ENCODE measurements at regions not wholly inside any gene's neighbourhood (a gene's known extent, or its start where the extent isn't known, plus 50 kb on each side); places are given as distances from the start of the nearest gene placed in this dataset.

DNA sequence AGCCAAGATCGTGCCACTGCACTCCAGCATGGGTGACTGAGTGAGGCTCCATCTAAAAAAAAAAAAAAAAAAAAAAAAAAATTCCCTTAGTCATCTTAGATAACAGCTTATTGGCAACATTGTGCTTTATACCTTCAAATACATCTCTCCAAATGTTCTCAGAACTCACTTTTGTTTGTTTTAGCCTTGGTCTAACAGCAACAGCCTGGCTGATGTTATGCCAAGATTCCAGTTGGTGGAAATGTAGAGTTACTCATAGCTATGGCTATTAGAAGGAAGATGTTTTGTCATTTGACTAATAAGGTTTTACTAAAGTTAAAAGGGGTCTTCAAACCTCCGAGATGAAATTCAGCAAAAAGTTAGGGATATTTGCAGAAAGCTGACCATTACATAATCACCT is 481.4 kb downstream of the NEBL start:
- Histone ChIP-seq H3K9me3 (ENCODE audit: low read depth, low read length) (no peaks in the 10 kb centered on the region), H3K27ac (no peak overlapping the region), H3K9ac (ENCODE audit: insufficient read length) (no peak overlapping the region), H3K4me3 (no peak overlapping the region), H3K36me3 (ENCODE audit: insufficient read depth, low read length) (no peaks in the 10 kb centered on the region)
- no peak for DNase-seq (ENCODE audit: low read depth, low spot score)
- TF ChIP-seq FOXP2 (optimal IDR thresholded peaks at IDR 0.05; ENCODE audit: control extremely low read depth, extremely low read length, insufficient read depth) (no peak), EZH2 (IDR thresholded peaks at IDR 0.05) (no peak), POLR2AphosphoS5 (IDR thresholded peaks at IDR 0.05; ENCODE audit: borderline replicate concordance, low read depth, low read length) (no peak)

DNA sequence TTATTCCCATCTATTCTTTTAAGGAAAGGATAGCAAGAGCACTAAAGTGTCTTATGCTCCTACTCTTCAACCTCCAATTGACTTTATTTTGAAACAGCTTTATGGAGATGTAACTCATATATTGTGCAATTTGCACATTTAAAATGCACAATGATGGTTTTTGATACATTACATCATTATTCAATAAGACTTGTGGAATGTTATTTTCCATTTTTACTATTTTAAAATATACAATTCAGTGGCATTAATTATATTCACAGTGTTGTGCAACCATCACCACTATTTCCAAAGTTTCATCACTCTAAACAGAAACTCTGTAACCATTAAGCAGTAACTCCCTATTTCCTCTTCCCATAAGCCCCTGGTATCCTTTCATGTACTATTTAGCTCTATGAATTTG is 489.8 kb downstream of the NEBL start:
- Histone ChIP-seq H3K36me3 (ENCODE audit: insufficient read depth, low read length) (no peaks in the 10 kb centered on the region), H3K9ac (ENCODE audit: insufficient read length) (no peak overlapping the region), H3K27ac (peak overlapping the region; percentile 57; the same call in 1 of the 2 replicates), H3K4me3 (no peak overlapping the region), H3K9me3 (ENCODE audit: low read depth, low read length) (no peaks in the 10 kb centered on the region)
- DNase-seq (ENCODE audit: low read depth, low spot score) = peak; percentile 56
- TF ChIP-seq EZH2 (IDR thresholded peaks at IDR 0.05) (no peak), FOXP2 (optimal IDR thresholded peaks at IDR 0.05; ENCODE audit: control extremely low read depth, extremely low read length, insufficient read depth) (no peak), POLR2AphosphoS5 (IDR thresholded peaks at IDR 0.05; ENCODE audit: borderline replicate concordance, low read depth, low read length) (no peak)

DNA sequence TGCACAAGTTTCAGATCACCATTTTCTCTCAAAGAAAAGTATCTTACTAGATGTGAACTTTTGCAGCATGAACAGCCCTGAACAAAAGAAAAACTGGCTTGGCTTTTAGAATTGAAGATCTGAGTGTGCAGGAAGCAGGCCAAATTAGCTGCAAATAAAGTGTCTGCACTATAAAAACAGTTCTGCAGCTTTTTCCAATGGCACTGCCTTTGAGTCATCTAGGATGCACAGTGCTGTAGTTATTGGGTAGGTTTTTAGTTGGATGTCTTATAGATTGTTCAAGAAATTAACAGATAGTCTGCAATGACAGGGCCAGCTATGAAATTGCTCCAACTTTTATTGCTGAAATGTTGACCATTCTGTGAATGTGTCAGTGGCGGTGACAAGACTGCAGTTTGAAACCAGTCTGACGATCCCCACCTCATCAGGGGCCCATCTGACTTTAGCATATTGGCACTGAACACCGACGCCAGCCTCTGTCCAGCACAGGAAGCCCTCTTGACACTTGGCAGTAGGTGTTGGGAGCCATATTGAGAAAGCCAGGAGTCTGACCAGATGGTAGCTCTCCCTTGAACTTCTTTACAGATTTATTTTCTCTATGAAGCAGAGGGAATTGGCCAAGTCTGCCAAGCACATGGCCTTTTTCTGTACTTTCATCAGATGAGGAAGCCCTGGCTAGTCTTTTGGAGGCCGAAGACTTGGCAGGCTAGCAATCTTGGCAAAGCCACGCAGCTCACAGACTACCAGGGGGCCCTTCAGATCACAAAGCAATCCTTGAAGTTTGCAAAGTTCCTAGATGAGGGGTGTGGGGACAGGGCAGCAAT is 490.6 kb downstream of the NEBL start:
- Histone ChIP-seq H3K9me3 (ENCODE audit: low read depth, low read length) (no peaks in the 10 kb centered on the region), H3K36me3 (ENCODE audit: insufficient read depth, low read length) (no peaks in the 10 kb centered on the region), H3K9ac (ENCODE audit: insufficient read length) (no peak overlapping the region), H3K27ac (no peak overlapping the region), H3K4me3 (no peak overlapping the region)
- DNase-seq (ENCODE audit: low read depth, low spot score) = no peak
- TF ChIP-seq FOXP2 (optimal IDR thresholded peaks at IDR 0.05; ENCODE audit: control extremely low read depth, extremely low read length, insufficient read depth) = no peak
- no peak for TF ChIP-seq EZH2 (IDR thresholded peaks at IDR 0.05)
- no peak for TF ChIP-seq POLR2AphosphoS5 (IDR thresholded peaks at IDR 0.05; ENCODE audit: borderline replicate concordance, low read depth, low read length)

DNA sequence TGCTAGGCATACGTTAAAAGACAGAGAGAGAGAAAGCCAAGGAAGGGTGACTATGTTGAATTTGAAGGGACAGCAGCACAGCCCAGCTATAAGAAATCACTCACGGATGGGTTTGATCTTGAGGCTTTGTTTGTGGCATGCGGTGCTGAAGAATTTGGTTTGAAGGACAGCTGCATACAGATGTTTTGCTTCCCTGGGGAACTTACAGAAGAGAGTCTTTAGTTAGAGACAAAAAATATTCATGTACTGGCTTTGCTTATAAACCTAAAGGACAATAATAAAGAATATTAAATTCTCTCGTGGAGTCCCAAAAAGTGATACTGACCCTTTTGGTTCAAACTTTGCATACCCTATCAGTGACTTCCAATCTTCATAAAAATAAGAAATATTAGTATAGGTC is 491.4 kb downstream of the NEBL start:
- Histone ChIP-seq H3K27ac (no peak overlapping the region), H3K9ac (ENCODE audit: insufficient read length) (no peak overlapping the region), H3K9me3 (ENCODE audit: low read depth, low read length) (no peaks in the 10 kb centered on the region), H3K36me3 (ENCODE audit: insufficient read depth, low read length) (no peaks in the 10 kb centered on the region), H3K4me3 (no peak overlapping the region)
- DNase-seq (ENCODE audit: low read depth, low spot score) = no peak
- TF ChIP-seq EZH2 (IDR thresholded peaks at IDR 0.05) = no peak
- no peak for TF ChIP-seq FOXP2 (optimal IDR thresholded peaks at IDR 0.05; ENCODE audit: control extremely low read depth, extremely low read length, insufficient read depth)
- no peak for TF ChIP-seq POLR2AphosphoS5 (IDR thresholded peaks at IDR 0.05; ENCODE audit: borderline replicate concordance, low read depth, low read length)

DNA sequence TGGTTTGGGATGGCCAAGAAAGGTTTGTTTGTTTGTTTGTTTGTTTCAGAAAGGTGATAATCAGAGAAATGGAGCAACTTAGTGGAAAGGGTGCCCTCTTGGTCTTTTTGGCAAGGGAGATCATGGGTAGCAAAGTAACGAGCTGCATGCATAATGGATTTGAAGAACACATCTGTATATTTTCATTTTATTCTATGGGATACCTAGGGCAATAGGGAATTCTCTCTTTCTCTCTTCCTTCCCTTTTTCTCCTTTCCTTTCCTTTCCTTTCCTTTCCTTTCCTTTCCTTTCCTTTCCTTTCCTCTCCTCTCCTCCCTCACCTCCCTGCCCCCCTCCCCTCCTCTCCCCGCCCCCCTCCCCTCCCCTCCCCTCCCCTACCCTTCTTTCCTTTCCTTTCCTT is 492.1 kb downstream of the NEBL start:
- no peak overlapping the region for H3K27ac ChIP-seq
- TF ChIP-seq EZH2 (IDR thresholded peaks at IDR 0.05) (no peak), FOXP2 (optimal IDR thresholded peaks at IDR 0.05; ENCODE audit: control extremely low read depth, extremely low read length, insufficient read depth) (no peak)

DNA sequence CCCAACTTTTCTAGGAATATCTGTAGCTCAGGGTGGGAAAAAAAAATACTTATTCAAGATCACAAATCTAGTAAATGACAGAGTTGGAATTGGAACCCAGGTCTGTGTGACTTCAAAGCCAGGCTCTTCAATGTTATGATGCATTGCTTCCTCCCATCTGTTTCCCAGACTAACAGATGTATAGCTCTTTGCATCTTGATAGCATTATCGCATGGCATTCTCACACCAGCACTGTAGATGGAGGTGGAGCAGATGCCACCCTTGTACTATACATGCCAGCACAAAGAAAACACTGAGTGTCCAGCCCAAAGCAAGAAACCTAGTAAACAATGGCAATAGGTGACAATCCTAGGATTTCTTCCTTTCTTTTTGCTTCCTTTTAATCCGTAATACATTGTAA is 497.3 kb downstream of the NEBL start:
- no peak overlapping the region for H3K4me3 ChIP-seq
- H3K36me3 ChIP-seq (ENCODE audit: insufficient read depth, low read length) = no peaks in the 10 kb centered on the region
- H3K27ac ChIP-seq = no peak overlapping the region
- TF ChIP-seq FOXP2 (optimal IDR thresholded peaks at IDR 0.05; ENCODE audit: control extremely low read depth, extremely low read length, insufficient read depth) = no peak
- no peak for TF ChIP-seq EZH2 (IDR thresholded peaks at IDR 0.05)
- no peak for TF ChIP-seq POLR2AphosphoS5 (IDR thresholded peaks at IDR 0.05; ENCODE audit: borderline replicate concordance, low read depth, low read length)
- H3K9me3 ChIP-seq (ENCODE audit: low read depth, low read length) = no peaks in the 10 kb centered on the region
- H3K9ac ChIP-seq (ENCODE audit: insufficient read length) = no peak overlapping the region
- no peak for DNase-seq (ENCODE audit: low read depth, low spot score)

More for the DNA sequence above, 492.1 kb downstream of the NEBL start:
- Histone ChIP-seq H3K9me3 (ENCODE audit: low read depth, low read length) (no peaks in the 10 kb centered on the region), H3K9ac (ENCODE audit: insufficient read length) (no peak overlapping the region), H3K36me3 (ENCODE audit: insufficient read depth, low read length) (no peaks in the 10 kb centered on the region), H3K4me3 (no peak overlapping the region)
- no peak for DNase-seq (ENCODE audit: low read depth, low spot score)

DNA sequence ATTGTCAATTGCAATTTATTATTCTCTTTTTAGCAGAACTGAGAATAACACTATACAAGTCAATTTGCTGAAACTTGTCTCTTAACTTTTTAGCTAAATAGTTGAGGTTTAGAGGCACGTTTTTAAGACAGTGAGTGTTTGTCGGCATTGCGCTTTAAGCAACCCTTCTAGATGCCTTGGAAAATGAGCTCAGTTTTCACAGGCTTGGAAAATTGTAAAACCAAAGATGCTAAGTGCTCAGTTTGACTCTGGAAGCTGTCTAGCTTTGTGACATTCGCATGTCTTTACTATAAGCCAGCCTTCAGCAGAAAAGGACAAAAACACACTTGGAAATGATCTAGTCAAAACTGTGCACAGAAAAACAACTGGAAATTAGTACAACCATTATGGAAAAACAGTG is 500.4 kb downstream of the NEBL start:
- no peak for DNase-seq (ENCODE audit: low read depth, low spot score)
- H3K36me3 ChIP-seq (ENCODE audit: insufficient read depth, low read length) = no peaks in the 10 kb centered on the region
- H3K9ac ChIP-seq (ENCODE audit: insufficient read length) = no peak overlapping the region
- TF ChIP-seq EZH2 (IDR thresholded peaks at IDR 0.05) (no peak), POLR2AphosphoS5 (IDR thresholded peaks at IDR 0.05; ENCODE audit: borderline replicate concordance, low read depth, low read length) (no peak), FOXP2 (optimal IDR thresholded peaks at IDR 0.05; ENCODE audit: control extremely low read depth, extremely low read length, insufficient read depth) (no peak)
- no peak overlapping the region for H3K4me3 ChIP-seq
- H3K9me3 ChIP-seq (ENCODE audit: low read depth, low read length) = no peaks in the 10 kb centered on the region
- H3K27ac ChIP-seq = no peak overlapping the region

DNA sequence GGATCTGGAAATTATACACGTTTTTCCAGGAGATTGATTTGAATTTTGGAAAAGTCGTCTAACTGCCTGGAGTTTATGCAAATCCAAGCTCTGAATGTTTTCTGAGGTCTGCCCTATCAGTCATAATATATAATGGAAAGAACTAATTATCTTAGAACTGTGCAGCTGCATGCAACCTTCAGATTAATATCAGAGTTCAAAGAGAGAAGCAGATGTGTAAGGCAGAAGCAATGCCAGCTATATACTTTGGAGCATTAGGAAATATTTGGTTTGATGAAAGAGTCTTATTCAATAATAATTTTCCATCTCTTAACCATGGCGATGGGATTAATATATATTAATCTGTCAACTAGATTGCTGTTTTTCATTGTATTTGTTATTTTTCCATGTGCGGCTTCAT is 500.9 kb downstream of the NEBL start:
- DNase-seq (ENCODE audit: low read depth, low spot score) = no peak
- no peak overlapping the region for H3K27ac ChIP-seq
- H3K9ac ChIP-seq (ENCODE audit: insufficient read length) = no peak overlapping the region
- no peak overlapping the region for H3K4me3 ChIP-seq
- H3K9me3 ChIP-seq (ENCODE audit: low read depth, low read length) = no peaks in the 10 kb centered on the region
- H3K36me3 ChIP-seq (ENCODE audit: insufficient read depth, low read length) = no peaks in the 10 kb centered on the region
- TF ChIP-seq EZH2 (IDR thresholded peaks at IDR 0.05) = no peak
- TF ChIP-seq FOXP2 (optimal IDR thresholded peaks at IDR 0.05; ENCODE audit: control extremely low read depth, extremely low read length, insufficient read depth) = no peak
- TF ChIP-seq POLR2AphosphoS5 (IDR thresholded peaks at IDR 0.05; ENCODE audit: borderline replicate concordance, low read depth, low read length) = no peak

DNA sequence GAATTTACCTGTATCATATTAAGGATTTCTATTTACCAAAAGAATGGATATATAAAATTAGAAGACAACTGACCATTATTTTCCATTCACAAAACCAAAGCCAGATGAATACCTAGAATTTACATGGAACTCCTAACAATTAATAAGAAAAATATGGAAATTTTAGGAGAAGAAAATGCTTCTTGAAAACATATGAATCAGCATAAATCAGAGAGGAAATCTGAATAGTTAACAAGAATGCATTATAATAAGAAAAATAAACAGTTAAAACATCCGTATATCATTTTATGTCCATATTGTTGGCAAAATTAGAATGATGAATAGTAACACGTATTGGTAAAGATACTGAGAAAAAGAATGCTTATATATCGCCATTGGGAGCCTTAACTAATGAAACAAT is 505.5 kb downstream of the NEBL start:
- Histone ChIP-seq H3K27ac (no peak overlapping the region), H3K4me3 (no peak overlapping the region), H3K9ac (ENCODE audit: insufficient read length) (no peak overlapping the region), H3K9me3 (ENCODE audit: low read depth, low read length) (no peaks in the 10 kb centered on the region), H3K36me3 (ENCODE audit: insufficient read depth, low read length) (no peaks in the 10 kb centered on the region)
- no peak for DNase-seq (ENCODE audit: low read depth, low spot score)
- TF ChIP-seq EZH2 (IDR thresholded peaks at IDR 0.05) (no peak), POLR2AphosphoS5 (IDR thresholded peaks at IDR 0.05; ENCODE audit: borderline replicate concordance, low read depth, low read length) (no peak), FOXP2 (optimal IDR thresholded peaks at IDR 0.05; ENCODE audit: control extremely low read depth, extremely low read length, insufficient read depth) (no peak)
